ENCODE measurements at regions not wholly inside any gene's neighbourhood (a gene's known extent, or its start where the extent isn't known, plus 50 kb on each side); places are given as distances from the start of the nearest gene placed in this dataset.

DNA sequence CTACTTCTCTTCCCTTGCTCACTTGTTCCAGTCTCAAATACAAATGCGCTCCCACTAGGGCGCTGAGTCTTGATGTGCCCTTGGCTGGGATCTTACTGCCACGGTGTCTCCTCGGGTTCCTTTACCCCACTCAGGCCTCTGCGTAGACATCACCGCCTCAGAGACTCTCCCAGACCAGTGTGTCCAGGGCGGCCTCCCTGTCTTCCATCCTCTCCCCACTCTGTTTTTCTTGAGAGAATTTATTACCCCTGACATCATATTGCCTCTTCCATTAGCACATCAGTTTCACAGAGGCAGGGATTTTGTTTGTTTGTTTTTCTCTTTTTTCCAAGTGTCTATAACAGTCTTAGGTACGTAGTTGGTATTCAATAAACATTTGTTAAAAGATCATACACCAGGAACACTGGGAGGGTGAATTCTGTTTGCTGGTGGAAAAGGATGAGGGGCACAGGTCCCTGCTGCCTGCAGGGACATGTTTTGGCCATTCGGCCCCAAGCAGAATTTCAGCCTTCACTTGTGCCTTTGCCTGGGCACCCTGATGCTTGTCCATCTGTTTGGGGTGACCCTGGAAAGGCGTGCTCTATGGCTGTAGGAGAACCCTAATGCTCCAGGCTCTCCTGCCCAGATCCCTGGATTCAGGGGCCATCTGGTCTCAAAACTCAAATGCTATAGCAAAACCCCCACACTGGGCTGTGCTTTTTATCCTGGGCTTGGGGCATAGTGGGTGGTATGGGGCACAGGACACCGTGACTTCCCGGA, 55.0 kb downstream of the RPL37A start:
- FAIRE-seq (no peak), DNase-seq (ENCODE audit: insufficient read length, low spot score) (no peak)

DNA sequence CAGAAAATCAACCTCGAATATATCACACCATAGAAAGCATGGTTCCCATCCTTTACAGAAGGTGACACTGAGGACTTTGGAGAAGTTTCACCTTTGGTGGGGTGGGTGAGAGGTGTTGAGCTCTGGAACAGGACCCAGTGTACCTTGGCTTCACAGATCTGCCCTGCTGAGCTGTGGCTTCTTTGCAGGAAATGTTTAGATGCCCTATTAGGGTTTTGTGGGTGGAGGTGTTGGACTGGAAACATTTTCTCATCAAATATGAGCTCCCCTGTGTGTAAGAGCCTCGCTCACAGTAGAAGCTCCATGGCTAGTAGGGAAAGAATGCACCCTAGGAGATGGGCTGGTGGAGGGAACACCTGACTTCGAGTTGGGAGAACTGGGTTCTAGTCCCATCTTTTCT, 55.6 kb downstream of the RPL37A start:
- FAIRE-seq, result no peak
- DNase-seq (ENCODE audit: insufficient read length, low spot score), result no peak

DNA sequence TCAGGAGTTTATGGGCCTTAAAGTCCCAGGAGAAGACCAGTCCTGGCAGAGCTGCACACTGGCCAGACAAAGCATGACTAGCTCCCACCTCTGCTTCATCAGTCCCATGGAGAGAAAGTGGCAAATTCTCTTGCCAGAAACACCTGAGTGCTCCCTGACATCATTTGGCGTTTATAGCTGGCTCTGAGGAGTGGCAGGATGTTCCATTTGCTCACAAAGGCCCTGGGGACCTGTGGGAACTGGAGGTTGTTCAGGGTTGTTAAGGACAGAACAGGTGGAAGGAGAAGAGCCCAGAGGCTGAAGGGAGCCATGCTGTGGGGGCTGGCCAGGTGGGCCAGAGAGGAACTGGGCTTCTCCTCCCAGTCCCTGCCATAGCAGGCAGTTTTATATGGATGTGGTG, 56.1 kb downstream of the RPL37A start:
- DNase-seq (ENCODE audit: insufficient read length, low spot score) (no peak), FAIRE-seq (no peak)

DNA sequence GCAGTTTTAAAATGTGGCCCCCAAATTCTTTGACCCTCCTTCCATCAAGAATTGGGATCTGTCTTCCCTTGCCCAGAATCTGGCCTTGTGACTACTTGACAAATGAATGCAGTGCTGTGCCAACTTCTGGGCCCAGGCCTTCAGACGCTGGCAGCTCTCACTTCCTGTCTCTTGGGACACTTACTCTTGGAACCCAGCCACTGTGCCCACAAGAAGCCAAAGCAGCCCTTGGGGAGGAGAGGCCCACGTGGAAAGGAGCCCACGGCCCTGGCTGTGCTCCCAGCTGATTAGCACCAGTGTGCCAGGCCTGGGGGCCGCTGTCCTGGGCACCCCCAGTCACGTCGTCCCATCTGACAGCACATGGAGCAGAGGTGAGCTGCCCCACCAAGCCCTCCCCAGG, 56.6 kb downstream of the RPL37A start:
- peak; percentile 35 for DNase-seq (ENCODE audit: insufficient read length, low spot score)
- FAIRE-seq, result no peak

DNA sequence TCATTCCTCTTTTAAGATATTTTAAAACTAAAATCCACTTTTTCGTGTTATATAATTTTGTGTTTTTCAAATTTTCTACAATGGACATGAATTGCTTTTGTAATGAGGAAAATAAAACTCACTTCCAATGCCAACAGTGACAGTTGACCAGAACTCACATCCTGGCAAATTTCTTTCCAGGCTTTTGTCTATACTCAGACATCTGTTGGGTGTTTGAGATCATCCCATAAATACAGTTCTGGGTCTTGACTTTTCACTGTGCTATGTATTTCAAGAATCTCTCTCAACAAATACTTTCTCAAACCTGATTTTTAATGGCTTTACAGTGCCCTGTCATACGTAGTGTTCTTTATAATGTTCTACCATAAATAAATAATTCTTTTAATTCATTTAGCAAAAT, 57.6 kb downstream of the RPL37A start:
- DNase-seq (ENCODE audit: insufficient read length, low spot score), result no peak
- no peak for FAIRE-seq

DNA sequence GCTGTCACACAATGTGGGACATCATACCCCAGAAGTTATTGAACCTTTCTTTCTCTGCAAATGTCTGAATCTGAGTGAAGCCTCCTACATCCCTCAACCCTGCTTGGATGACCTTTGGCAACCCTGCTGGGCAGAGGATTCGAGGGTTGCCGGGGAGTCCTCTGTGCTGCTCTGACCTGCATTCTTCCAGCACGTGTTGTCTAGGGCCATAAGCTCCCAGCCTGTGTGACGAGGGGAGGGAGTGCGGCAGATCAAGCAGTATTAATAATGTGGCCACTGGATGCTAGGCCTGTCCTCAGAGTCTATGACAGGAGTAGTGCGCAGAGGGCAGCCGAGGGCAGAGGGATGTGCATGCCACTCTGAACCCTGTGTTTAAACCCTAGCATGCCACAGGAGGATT, 58.8 kb downstream of the RPL37A start:
- DNase-seq (ENCODE audit: insufficient read length, low spot score), result no peak
- no peak for FAIRE-seq

DNA sequence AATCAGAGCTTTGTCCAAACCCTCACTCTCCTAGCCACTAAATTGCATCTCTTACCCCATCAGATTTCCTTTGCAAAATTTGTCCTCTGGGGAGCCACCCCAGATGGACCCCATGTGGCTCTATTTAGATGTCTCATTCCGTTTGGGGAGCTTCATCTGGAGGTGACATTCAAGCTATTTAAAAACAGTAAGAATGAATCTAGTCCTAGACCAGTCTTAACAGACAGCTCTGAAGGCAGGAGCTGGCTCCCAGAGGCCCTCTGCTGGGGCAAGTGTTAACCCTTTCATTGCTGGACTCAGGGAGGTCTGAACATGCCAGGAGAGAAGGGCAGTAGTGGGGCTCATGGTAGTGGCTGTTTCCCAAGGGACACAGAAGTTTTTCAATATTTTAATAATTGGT, 59.2 kb downstream of the RPL37A start:
- FAIRE-seq (no peak), DNase-seq (ENCODE audit: insufficient read length, low spot score) (no peak)

DNA sequence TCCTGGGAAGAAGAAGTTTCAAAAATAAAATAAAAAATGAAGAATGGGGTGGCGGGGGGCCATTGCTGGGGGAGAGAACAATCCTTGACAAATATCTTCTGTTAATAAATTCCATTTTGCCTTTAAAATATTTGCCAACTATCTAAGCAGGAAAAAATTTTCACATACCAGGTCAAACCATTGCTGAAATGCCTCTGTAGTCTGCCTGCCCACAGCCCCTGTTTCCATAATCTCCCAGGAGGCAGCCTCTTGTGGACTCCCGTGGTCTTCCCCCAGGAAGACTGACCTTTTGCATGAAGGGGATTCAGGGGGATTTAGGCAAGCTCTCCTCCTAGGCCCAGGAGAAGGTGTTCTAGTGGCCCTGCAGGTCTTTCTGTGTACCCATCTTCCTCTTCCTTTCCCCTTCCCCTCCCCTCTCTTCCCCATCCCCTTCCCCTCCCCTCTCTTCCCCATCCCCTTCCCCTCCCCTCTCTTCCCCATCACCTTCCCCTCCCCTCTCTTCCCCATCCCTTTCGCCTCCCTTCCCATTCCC, 61.0 kb downstream of the RPL37A start:
- DNase-seq (ENCODE audit: insufficient read length, low spot score) (no peak), FAIRE-seq (no peak)

DNA sequence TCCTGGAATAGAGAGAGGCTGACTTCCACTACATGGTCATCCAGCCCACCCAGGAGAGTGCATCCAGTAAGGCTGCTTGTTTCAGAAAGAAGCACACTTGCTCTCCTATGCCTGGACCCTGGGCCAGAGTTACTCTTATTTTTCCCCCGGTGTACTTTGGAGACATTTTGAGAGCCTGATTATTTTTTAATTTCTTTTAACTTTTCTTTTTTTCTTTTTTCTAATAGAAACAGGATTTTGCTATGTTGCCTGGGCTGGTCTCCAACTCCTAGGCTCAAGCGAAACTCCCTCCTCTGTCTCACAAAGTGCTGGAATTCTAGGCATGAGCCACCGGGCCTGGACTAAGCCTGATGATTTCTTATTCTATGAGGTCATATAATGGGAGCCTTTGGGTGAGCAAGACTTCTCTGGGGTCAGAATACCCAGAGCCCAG, 62.2 kb downstream of the RPL37A start:
- FAIRE-seq, result no peak
- DNase-seq (ENCODE audit: insufficient read length, low spot score), result no peak

DNA sequence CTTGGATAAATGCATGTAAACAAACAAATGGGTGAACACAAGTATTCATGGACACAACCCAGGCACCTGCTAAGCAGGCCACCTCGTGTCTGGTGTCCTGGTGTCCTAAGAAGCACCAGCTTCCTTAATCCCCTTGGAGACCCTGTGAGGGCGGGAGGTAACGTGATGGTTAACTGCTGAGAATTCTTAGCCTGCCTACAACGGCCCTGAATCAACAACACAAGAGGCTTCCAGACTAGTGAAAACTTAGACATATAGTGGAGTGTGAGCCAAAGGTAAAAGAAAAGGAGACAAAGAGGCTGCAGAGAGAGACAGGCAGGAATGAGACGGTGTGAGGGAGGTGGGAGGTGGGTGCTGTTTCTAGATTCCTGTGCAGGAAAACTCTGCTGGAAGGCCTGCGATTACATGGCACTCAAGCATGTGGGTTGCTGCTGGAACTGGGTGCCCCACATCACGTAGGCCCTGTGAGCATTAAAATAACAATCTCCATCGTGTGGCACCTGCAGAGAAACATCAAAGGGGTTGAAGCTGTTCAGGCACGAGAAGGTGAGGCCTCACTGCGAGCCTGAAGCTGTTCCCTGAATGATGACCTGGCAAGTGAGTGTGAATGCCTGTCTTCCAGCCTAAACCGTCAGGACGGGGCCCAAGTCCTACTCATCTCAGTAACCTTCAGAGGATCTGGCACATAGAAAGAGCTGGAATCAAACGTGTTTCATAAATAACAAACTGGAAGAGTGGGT, 64.2 kb downstream of the RPL37A start:
- FAIRE-seq, result no peak
- no peak for DNase-seq (ENCODE audit: insufficient read length, low spot score)

DNA sequence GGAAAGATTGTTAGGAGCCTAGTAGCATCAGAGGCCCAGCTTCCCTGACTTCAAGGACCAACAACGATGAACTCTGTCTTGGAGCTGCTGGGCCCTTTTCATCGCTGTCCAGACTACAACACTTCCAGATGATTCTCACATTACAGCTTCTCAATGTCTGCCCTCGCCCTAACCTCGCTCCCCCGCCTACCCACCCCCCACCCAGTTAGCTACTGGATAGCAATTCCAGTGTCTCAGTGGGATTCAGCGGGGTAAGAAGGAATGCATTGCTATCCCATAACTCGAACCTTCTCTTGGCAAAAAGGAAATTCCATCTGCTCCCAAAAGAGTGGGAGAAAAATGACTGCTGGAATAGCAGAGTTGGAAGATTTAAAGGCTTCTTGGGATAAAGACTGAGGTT, 65.0 kb downstream of the RPL37A start:
- no peak for DNase-seq (ENCODE audit: insufficient read length, low spot score)
- no peak for FAIRE-seq

DNA sequence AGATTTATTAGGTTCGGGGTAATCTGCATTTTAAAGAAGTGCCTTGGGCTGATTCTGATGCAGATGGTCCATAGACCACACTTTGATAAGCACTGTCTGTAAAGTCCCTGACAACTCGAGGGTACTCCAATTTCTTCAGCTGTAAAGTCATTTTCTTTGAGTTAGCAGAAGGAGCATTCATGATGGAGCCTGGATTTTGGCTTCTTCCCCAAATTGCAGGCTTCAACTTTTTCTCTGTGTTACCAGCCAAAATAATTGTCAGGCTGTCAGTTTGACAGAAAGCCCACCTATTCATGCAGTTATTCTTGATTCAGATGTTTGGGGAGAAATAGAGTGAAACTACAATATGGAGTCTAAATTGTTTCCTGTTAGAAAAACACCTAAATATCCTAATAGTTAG, 66.0 kb downstream of the RPL37A start:
- no peak for FAIRE-seq
- DNase-seq (ENCODE audit: insufficient read length, low spot score), result no peak

DNA sequence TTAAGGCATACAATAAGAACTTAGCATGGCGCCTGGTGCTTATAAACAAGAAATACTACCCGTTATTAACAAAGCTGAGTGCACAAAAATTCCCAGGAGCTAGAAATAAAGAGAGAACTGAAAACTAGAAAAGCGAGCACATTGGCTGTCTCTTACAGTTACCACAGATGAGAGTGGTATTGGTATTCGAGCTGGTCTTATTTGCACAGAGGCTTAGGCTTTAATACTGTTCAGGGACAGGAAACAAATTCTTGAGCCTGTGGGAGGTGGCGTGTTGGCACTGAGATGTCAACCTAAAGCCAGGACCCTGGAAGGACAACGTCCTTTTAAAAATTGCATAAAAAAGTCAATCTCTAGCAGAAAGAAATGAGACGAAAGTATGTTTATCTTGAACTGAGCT, 67.3 kb upstream of the IGFBP2 start:
- DNase-seq (ENCODE audit: insufficient read length, low spot score) (no peak), FAIRE-seq (no peak)

DNA sequence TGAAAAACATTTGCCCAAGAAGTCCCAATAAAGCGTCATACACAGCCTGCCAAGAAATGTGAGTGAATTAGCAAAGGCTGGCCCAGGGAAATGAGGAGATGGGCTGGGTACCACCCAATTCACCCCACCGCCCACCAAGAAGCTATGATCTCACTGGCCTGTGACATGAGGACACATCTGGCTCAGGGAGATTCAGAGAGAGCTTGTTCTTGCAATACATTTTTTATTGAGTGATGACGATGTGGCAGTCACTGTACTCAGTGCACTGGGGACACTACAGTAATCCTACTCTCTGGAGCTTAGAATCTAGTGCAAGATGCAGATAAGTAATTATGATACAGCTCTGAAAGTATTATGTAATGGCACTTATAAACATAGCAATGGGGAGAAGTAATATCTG, 64.6 kb upstream of the IGFBP2 start:
- FAIRE-seq (no peak), DNase-seq (ENCODE audit: insufficient read length, low spot score) (no peak)

DNA sequence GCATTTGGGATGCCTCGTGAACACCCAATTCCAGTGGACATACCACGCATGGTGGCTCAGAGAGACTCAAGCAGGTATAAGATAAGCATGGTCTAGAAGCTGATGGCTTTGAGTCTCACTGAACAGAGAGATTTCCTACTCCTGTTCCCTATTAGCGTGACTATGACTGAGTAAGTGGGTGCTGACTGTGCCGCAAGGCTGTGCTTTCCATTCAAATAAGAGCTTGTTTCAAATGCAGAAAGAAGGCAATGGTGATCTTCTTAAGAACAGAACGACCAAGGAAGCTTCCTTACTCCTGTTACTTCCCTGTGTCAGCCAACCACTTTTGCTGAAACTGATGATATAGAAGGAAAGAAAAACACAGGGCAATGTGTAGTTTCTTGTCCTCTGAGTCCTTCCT, 63.5 kb upstream of the IGFBP2 start:
- DNase-seq (ENCODE audit: insufficient read length, low spot score) (no peak), FAIRE-seq (no peak)

DNA sequence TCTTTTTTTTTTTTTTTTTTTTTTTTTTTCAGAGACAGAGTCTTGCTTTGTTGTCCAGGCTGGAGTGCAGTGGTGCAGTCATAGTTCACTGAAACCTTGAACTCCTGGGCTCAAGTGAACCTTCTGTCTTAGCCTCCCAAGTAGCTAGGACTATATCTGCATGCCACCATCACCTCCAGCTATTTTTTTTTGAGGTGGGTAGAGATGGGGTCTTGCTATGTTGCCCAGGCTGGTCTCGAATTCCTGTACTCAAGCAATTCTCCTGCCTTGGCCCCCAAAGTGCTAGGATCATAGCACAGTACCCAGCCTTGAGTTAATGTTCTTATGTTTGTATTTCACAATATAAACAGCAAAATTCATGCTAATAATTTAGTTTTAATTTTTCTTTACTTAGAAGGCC, 62.9 kb upstream of the IGFBP2 start:
- DNase-seq (ENCODE audit: insufficient read length, low spot score) (no peak), FAIRE-seq (no peak)

DNA sequence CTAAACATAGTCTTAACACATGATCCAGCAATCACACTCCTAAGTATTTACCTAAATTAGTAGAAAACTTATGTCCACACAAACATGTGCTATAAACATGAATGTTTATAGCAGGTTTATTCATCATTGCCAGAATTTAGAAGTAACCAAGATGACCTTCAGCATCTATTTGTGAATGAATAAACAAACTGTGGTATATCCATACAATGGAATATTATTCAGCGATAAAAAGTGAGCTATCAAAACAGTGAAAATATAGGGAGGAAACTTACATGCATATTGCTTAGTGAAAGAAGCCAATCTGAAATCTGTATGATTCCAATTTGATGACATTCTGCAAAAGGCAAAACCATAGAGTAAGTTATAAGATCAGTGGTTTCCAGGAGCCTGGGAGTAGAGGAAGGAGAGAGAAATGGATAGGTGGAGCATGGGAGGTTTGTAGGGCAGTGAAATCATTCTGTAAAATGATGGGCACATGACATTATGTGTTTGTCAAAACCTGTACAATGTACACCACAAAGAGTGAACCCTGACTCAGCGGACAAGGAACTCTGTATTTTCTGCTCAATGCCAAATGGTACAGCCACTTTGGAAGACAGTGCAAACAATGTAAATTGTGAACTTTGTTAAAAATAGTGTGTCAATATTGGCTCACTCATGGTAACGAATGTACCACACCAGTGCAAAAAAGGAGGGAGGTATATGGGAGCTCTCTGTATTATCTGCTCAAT, 61.9 kb upstream of the IGFBP2 start:
- DNase-seq (ENCODE audit: insufficient read length, low spot score) (no peak), FAIRE-seq (no peak)

DNA sequence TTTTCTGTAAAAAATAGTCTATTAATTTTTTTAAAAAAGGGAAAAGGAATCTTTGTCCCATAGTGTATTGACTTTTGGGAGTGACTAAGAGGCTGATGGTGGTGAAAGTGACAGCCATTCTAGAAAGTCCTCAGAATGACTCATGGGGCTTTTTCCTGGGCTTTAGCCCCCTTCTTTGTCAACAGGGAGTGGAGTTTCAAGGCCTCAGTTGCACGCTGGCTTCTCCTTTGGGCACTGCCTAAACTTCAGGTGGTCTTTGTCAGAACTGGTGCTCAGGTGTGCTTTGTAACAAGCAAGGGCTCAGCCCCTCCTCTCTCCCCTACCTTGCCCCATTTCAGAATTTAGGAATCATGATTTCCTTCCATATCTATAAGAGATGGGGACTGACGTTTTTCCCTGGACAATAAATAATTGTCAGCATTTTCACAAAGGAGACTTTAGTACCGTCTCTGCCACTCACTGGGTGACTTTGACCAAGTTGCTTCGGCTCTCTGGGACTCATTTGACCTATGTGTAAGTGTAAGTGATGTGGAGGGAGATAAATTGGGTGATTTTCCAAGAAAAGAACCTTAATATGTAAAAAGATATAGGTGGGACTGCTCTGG, 61.2 kb upstream of the IGFBP2 start:
- FAIRE-seq (no peak), DNase-seq (ENCODE audit: insufficient read length, low spot score) (no peak)

DNA sequence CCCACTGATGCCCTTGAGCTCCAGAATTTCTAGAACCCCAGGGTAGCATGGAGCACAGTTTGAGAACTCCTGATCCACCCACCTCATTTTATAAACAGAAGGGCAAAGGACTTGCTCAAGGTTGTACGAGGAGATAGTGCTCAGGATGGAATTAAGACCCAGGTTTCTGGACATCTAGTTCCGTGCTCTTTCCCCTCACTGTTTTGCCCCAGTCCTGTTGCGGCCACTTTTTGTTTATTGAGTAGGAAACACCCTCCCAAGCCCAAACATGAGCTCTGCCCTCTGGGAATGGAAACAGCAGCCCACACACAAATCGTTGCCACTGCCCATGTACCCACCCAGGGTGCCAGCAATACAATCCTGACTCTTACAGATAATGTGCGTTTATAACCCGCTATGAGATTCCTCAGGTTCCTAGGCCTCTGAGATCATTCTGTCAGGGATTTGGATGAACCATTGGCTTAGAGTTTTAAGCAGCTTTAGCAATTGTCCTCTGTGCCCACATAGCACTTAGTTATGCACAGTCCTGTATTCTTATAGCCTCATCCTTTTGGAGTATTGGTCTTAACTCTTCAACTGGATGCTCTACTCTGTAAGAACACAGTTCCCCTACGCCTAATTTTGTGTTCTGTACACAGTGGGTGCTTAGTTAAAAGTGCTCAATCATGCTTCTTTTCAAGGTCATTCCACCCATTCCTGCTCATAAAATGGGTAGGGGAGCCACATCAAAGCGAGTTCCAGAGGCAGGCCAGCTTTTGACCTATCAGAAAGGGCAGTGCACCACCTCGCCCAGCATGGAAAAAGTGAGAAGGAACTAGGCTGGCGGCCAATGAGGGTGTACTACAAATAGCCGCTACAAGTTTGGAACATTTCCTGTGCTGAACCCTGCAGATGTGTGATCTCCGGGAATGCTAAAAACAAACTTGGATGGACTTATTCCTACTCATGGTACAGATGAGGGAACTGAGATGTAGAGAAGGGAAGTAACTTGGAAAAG, 60.3 kb upstream of the IGFBP2 start:
- no peak for DNase-seq (ENCODE audit: insufficient read length, low spot score)
- FAIRE-seq, result no peak

DNA sequence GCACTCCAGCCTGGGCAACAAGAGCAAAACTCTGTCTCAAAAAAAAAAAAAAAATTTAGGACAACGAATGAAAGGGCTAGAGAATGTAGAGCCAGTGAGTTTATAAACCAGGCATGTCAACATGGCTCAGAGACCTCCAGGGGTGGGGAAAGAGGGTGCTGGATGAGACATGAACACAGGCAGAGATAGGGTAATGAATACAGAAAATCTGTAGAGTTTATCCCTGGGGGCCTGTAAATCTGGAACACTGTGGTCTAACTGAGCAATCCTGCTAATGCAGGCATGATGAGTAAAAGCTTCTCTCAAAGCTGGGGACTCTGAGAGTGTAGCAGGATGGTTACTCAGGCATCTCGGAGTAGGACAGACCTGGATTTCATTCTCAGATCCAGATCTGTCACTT, 59.2 kb upstream of the IGFBP2 start:
- DNase-seq (ENCODE audit: insufficient read length, low spot score) (no peak), FAIRE-seq (no peak)
